ENCODE measurements at regions not wholly inside any gene's neighbourhood (a gene's known extent, or its start where the extent isn't known, plus 50 kb on each side); places are given as distances from the start of the nearest gene placed in this dataset.

DNA sequence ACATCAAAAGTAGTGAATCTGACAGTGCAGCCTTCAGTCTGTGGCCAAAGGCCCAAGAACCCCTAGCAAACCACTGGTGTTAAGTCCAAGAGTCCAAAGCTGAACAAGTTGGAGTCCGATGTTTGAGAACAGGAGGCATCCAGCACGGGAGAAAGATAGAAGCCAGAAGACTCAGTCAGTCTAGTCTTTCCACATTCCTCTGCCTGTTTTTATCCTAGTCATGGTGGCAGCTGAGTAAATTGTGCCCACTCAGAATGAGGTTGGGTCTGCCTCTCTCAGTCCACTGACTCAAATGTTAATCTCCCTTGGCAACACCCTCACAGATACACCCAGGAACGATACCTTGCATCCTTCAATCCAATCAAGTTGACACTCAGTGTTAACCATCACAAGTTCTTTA is 1255.4 kb downstream of the LRFN5 start:
- H3K4me3 ChIP-seq (replicated peaks in 1 of 3; ENCODE audit: insufficient read depth in 1 of 3, low read depth in 2 of 3, low read length in 3 of 3): no peak overlapping the region
- no peak for DNase-seq (ENCODE audit: low spot score)
- H2AFZ ChIP-seq (ENCODE audit: low read length): no peak overlapping the region
- ChIA-PET POLR2A (no interaction called here), CTCF (ENCODE audit: low intra/inter-chr PET ratio, low total read pairs) (no interaction called here)
- no peak for TF ChIP-seq ZNF33A (CRISPR knock-in tag; IDR thresholded peaks at IDR 0.05; ENCODE audit: borderline replicate concordance)
- intact Hi-C loops (cut with micrococcal nuclease; ENCODE audit: unreplicated experiment) (no loop called here), in situ Hi-C loops (cut with HindIII; ENCODE audit: extremely low pct_ligation_motif_present, low pct_unique_long_range_greater_than_20kb) (no loop called here)
- H3K9me3 ChIP-seq (ENCODE audit: low read length): peaks cover 79% of the 10 kb centered on the region
- H3K4me1 ChIP-seq (ENCODE audit: insufficient read depth, low read length): no peaks in the 10 kb centered on the region
- H3K79me2 ChIP-seq (ENCODE audit: insufficient read depth, low read length): no peaks in the 10 kb centered on the region
- WGBS (ENCODE audit: low lambda C conversion rate): 12% methylated on average over 3 of the region's 3 CpGs
- H3K27ac ChIP-seq (ENCODE audit: extremely low read length, insufficient read depth, low read length): no peak overlapping the region
- H3K4me2 ChIP-seq (ENCODE audit: low read depth, low read length): no peak overlapping the region
- ATAC-seq: no peak
- no peak for FAIRE-seq
- H3K27me3 ChIP-seq (ENCODE audit: control insufficient read depth in 1 of 2, insufficient read depth in 2 of 2, low read length in 2 of 2): no peaks in the 10 kb centered on the region
- no peaks in the 10 kb centered on the region for H3K36me3 ChIP-seq (replicated peaks in 1 of 2; ENCODE audit: control insufficient read depth in 1 of 2, insufficient read depth in 2 of 2, low read length in 2 of 2)
- no TSS peak for BruUV-seq (replicated peaks)
- H3K9ac ChIP-seq (ENCODE audit: insufficient read depth, low read depth, low read length): no peak overlapping the region
- H4K20me1 ChIP-seq (ENCODE audit: insufficient read depth, low read length): no peaks in the 10 kb centered on the region

DNA sequence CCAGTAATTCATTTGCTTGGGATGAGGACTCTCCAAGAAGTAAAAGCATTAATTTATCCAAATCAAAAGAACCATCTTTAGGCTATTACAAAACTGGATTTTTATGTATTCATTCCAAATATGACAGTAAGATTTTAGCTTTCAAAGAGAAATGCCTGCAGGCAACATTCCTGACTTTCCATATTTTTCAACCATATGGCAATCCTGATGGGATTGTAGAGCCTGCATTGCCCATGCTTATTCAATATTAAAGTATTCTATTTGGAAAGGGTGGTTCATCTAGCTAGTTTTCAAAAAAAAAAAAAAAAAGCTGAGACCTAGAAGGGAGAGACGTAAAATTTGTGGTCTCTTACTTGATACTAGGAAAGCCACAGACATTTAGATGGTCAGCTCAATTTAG is 1253.7 kb downstream of the LRFN5 start:
- Histone ChIP-seq H3K9ac (ENCODE audit: insufficient read depth, low read depth, low read length) (no peak overlapping the region), H3K36me3 (replicated peaks in 1 of 2; ENCODE audit: control insufficient read depth in 1 of 2, insufficient read depth in 2 of 2, low read length in 2 of 2) (no peaks in the 10 kb centered on the region), H2AFZ (ENCODE audit: low read length) (no peak overlapping the region), H4K20me1 (ENCODE audit: insufficient read depth, low read length) (no peaks in the 10 kb centered on the region), H3K27ac (ENCODE audit: extremely low read length, insufficient read depth, low read length) (no peak overlapping the region), H3K4me1 (ENCODE audit: insufficient read depth, low read length) (no peaks in the 10 kb centered on the region), H3K4me3 (replicated peaks in 1 of 3; ENCODE audit: insufficient read depth in 1 of 3, low read depth in 2 of 3, low read length in 3 of 3) (no peak overlapping the region), H3K79me2 (ENCODE audit: insufficient read depth, low read length) (no peaks in the 10 kb centered on the region), H3K4me2 (ENCODE audit: low read depth, low read length) (no peak overlapping the region), H3K27me3 (ENCODE audit: control insufficient read depth in 1 of 2, insufficient read depth in 2 of 2, low read length in 2 of 2) (no peaks in the 10 kb centered on the region), H3K9me3 (ENCODE audit: low read length) (peaks cover 83% of the 10 kb centered on the region)
- FAIRE-seq (no peak), DNase-seq (ENCODE audit: low spot score) (no peak), ATAC-seq (no peak)
- intact Hi-C loops (cut with micrococcal nuclease; ENCODE audit: unreplicated experiment): no loop called here
- in situ Hi-C loops (cut with HindIII; ENCODE audit: extremely low pct_ligation_motif_present, low pct_unique_long_range_greater_than_20kb): no loop called here
- no TSS peak for BruUV-seq (replicated peaks)
- ChIA-PET POLR2A (no interaction called here), CTCF (ENCODE audit: low intra/inter-chr PET ratio, low total read pairs) (no interaction called here)
- WGBS (ENCODE audit: low lambda C conversion rate): 3% methylated on average over 1 of the region's 1 CpG
- TF ChIP-seq ATAD3A (CRISPR knock-in tag; IDR thresholded peaks at IDR 0.05): no peak
- TF ChIP-seq, protein P1, sequence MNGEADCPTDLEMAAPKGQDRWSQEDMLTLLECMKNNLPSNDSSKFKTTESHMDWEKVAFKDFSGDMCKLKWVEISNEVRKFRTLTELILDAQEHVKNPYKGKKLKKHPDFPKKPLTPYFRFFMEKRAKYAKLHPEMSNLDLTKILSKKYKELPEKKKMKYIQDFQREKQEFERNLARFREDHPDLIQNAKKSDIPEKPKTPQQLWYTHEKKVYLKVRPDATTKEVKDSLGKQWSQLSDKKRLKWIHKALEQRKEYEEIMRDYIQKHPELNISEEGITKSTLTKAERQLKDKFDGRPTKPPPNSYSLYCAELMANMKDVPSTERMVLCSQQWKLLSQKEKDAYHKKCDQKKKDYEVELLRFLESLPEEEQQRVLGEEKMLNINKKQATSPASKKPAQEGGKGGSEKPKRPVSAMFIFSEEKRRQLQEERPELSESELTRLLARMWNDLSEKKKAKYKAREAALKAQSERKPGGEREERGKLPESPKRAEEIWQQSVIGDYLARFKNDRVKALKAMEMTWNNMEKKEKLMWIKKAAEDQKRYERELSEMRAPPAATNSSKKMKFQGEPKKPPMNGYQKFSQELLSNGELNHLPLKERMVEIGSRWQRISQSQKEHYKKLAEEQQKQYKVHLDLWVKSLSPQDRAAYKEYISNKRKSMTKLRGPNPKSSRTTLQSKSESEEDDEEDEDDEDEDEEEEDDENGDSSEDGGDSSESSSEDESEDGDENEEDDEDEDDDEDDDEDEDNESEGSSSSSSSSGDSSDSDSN (CRISPR knock-in tag; IDR thresholded peaks at IDR 0.05): no peak
- no peak for TF ChIP-seq PHF20 (CRISPR knock-in tag; IDR thresholded peaks at IDR 0.05)
- TF ChIP-seq, protein P2, sequence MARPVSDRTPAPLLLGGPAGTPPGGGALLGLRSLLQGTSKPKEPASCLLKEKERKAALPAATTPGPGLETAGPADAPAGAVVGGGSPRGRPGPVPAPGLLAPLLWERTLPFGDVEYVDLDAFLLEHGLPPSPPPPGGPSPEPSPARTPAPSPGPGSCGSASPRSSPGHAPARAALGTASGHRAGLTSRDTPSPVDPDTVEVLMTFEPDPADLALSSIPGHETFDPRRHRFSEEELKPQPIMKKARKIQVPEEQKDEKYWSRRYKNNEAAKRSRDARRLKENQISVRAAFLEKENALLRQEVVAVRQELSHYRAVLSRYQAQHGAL (CRISPR knock-in tag; IDR thresholded peaks at IDR 0.05; ENCODE audit: not compliant biosample characterization): no peak
- no peak for TF ChIP-seq ZMAT3 (CRISPR knock-in tag; conservative IDR thresholded peaks at IDR 0.05)
- TF ChIP-seq PITX1 (CRISPR knock-in tag; IDR thresholded peaks at IDR 0.05): no peak
- no peak for TF ChIP-seq HDAC2 (CRISPR knock-in tag; IDR thresholded peaks at IDR 0.05)
- no peak for TF ChIP-seq ZNF260 (CRISPR knock-in tag; IDR thresholded peaks at IDR 0.05; ENCODE audit: borderline replicate concordance, low read depth)
- TF ChIP-seq RELA (CRISPR knock-in tag; IDR thresholded peaks at IDR 0.05): no peak
- TF ChIP-seq NFKB2 (CRISPR knock-in tag; IDR thresholded peaks at IDR 0.05; ENCODE audit: borderline replicate concordance): no peak
- TF ChIP-seq RFXAP (CRISPR knock-in tag; IDR thresholded peaks at IDR 0.05; ENCODE audit: borderline replicate concordance): no peak
- TF ChIP-seq ZNF484 (CRISPR knock-in tag; IDR thresholded peaks at IDR 0.05; ENCODE audit: borderline replicate concordance, low read depth): no peak
